Caki2 (cell line): ENCODE measurements at regions not wholly inside any gene's neighbourhood (a gene's known extent, or its start where the extent isn't known, plus 50 kb on each side); places are given as distances from the start of the nearest gene placed in this dataset.
A peak's percentile ranks its signal among the peaks of the same experiment; 100 is the strongest.

Source experiments
- DNase-seq: peaks from one replicate; pipeline ENCODE4 v3.0.0-alpha.2; 2015; ENCODE audit warnings: low read depth
- in situ Hi-C: cut with HindIII; loops from 2 replicates; pipeline ENCODE4 v1.10.0; 2016; ENCODE audit warnings: low sequenced_read_pairs, low pct_unique_long_range_greater_than_20kb, mixed read lengths

- in situ Hi-C loops, result no loop called here
- DNase-seq, result no peak
Observed at GRCh38 chr4:35025152-35025834, 1219.0 kb downstream of the ARAP2 start.

DNA sequence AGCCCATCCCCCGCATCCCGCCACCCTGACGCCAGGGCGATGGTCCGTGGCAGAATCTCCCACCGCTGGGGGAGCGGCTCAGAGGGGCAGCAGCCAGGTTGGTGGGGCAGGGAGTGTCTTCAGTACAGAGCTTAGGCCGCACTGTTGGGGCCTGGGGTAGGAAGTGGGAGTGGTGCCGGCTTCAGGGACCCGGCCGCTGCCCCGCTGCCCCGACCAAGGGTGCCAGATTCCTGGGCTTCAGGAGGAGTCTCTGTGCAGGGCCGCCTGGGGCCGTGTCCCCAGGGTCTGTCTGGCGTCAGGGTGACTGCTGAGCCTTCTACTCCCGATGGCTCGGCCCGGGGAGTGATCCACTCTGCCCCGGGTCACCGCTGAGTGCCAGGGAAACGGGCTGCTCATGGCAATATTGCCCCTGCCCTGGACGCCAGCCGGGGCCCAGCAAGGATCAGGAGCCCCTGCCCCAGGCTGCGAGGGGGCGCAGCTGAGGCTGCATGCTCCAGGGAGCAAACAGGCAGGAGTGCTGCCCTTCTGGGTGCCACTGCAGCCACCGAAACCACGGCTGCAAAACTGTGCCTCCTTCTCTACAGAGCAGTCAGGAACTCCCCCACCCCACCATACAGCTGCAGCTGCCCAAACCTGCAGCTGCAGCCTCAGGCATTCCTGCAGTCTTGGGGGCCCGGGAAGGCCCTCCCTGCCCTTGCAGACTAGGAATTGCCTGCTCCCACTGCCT, 1206.1 kb downstream of the ARAP2 start:
- in situ Hi-C loops, result no loop called here
- no peak for DNase-seq

- no peak for DNase-seq
- in situ Hi-C loops, result no loop called here
Observed at GRCh38 chr4:35038845-35039244, 1205.5 kb downstream of the ARAP2 start.

DNA sequence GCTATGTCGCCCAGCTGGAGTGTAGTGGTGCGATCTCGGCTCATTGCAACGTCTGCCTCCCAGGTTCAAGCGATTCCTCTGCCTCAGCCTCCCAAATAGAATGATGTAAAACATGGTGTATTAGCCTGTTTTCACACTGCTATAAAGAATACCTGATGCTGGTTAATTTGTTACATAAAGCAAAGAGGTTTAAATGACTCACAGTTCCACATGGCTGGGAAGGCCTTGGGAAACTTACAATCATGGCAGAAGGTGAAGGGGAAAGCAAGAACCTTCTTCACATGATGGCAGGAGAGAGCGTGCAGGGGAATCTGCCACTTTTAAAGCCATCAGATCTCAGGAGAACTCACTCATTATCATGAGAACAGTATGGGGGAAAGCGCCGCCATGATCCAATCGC, 1191.8 kb downstream of the ARAP2 start:
- in situ Hi-C loops, result no loop called here
- DNase-seq, result peak; percentile 48

GRCh38 chr4:35063031-35063570, 1181.2 kb downstream of the ARAP2 start:
- DNase-seq, result no peak
- in situ Hi-C loops, result no loop called here

DNA sequence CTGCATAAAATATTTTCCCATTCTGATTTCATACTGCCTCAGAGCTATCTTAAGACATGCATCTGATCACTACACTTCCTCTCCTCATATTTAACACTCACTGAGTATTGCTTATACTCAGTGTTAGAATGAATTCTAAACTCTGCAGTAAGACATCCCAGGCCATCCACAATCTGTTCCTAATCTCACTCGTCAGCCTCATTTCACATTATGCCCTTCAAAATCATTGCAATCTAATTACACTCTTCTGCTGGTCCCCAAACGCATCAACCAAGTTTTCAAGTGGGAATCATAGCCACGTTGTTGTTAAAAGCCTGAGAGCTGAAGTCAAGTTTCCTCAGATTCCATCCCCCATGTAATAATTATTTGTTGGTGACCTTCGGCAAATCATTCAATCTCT, 1177.9 kb downstream of the ARAP2 start:
- DNase-seq, result no peak
- in situ Hi-C loops, result no loop called here

- in situ Hi-C loops, result no loop called here
- no peak for DNase-seq
Observed at GRCh38 chr4:35080799-35081198, 1163.5 kb downstream of the ARAP2 start.

DNA sequence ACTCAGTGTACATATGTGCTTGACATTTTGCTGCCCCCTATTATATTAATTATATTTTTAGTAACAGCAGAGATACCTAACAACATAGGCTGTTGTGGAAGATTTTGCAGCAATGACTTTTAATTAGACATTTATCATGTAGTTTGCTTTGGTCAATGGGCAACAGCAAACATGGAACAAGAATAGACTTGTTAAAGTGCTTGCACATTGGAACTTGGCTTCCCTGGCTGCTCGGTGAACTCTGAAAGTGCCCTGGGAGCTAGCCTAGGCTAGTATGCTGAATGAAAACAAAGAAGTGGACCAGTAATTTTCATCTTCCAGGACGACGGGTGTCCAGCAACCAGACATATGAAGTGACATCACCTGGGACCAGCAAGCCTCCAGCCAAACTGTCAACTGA, 1157.1 kb downstream of the ARAP2 start:
- in situ Hi-C loops, result no loop called here
- DNase-seq, result no peak

DNA sequence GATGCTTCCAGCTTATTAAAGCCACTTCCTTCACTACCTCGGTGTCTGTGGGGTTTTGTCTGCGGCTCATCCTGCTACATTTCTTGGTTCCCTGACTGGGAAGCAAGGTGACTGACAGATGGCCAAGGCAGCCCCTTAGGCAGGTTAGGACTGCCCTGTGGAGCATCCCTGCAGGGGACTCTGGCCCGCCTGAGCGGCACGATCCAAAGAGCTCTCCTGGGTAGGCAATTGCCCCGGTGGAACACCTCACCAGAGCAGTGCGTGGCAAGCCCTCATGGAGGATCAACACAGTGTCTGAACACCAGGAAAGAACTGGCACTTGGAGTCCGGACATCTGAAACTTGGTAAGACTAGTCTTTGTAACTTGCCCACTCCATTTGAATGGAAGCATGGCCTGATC, 1143.4 kb downstream of the ARAP2 start:
- DNase-seq, result no peak
- in situ Hi-C loops, result no loop called here

- DNase-seq, result no peak
- in situ Hi-C loops, result no loop called here
Observed at GRCh38 chr4:35102066-35102465, 1142.2 kb downstream of the ARAP2 start.

DNA sequence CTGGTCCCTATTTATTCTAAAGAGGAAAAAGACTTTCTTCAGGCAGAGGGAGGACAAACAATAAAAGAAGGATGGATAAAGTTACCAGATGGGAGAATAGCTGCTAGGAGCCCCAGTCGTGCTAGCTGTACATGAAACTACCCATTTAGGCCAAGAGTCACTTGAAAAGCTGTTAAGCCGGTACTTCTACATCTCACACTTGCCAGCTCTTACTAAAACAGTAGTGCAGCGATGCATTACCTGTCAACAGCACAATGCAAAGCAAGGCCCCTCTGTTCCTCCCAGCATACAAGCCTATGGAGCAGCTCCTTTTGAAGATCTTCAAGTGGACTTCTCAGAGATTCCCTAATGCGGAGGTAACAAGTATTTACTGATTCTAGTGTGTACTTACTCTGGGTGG, 1138.8 kb downstream of the ARAP2 start:
- no peak for DNase-seq
- in situ Hi-C loops, result no loop called here

- in situ Hi-C loops, result no loop called here
- no peak for DNase-seq
Observed at GRCh38 chr4:35106091-35106734, 1138.1 kb downstream of the ARAP2 start.

DNA sequence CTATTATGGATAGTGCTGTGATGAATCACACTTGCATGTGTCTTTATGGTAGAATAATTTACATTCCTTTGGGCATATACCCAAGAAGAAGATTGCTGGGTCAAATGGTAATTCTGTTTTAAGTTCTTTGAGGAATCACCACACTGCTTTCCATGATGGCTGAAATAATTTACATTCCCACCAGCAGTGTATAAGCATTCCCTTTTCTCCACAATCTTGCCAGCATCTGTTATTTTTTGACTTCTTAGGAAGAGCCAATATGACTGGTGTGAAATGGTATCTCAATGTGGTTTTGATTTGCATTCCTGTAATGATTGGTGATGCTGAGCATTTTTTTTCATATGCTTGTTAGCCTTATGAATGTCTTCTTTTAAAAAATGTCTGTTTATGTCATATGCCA, 1120.2 kb downstream of the ARAP2 start:
- DNase-seq, result peak; percentile 12
- in situ Hi-C loops, result no loop called here

DNA sequence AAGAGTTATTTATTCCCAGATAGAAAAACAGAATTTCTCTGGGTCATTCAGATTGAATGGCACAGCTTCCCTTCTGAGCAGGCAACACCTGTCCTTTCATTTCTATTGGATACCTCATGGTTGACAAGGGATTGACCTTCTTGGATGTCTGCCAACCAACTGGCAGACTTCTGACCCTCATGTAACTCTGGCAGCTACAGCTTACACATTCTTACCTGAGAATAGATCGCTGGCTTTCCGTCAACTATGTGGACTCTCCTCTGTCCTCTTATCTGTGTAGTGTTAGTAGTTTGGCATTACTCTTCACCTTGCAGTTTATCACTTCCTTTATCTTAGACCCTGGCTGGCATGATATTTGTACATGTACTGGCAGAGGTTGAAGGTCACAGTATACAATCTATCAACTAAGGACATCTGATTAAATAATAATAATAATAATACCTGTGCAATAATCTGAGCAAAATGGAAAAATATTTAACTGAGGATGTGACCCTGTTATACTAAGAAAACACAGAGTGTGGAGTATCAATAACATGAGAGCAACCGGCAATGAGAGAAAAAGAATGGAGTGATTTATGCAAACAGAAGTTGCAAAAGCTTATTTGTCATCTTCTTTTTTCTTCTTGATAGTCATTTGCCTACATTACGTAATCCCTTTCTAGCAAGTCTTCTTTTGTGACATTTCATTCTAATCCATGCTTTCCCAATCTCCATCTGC, 1118.2 kb downstream of the ARAP2 start:
- in situ Hi-C loops, result no loop called here

GRCh38 chr4:35138449-35138848, 1105.9 kb downstream of the ARAP2 start:
- in situ Hi-C loops, result no loop called here
- no peak for DNase-seq

More for the DNA sequence above, 1118.2 kb downstream of the ARAP2 start:
- no peak for DNase-seq

DNA sequence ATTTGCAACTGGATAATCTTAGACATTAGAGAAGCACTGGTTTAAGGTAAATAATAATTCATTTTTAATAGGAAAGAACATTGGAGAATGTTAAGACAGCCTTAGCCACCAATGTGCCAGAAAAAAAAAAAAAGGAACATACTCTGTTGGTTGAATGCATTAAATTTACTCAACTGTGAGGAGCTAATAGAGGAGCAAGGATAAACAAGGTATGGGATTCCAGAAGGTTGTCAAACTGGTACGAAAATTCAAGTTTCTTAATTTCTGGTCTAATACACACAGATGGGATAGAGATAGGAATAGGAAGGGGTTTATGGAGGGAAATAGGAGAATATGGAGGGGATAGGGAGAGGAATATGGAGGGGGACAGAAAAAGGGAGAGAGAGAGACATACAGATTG, 1096.6 kb downstream of the ARAP2 start:
- DNase-seq, result no peak
- in situ Hi-C loops, result no loop called here

GRCh38 chr4:35151816-35152572, 1092.3 kb downstream of the ARAP2 start:
- no peak for DNase-seq
- in situ Hi-C loops, result no loop called here

- in situ Hi-C loops, result no loop called here
- no peak for DNase-seq
Observed at GRCh38 chr4:35163168-35163567, 1081.1 kb downstream of the ARAP2 start.
